ENCODE measurements at regions not wholly inside any gene's neighbourhood (a gene's known extent, or its start where the extent isn't known, plus 50 kb on each side); places are given as distances from the start of the nearest gene placed in this dataset.

DNA sequence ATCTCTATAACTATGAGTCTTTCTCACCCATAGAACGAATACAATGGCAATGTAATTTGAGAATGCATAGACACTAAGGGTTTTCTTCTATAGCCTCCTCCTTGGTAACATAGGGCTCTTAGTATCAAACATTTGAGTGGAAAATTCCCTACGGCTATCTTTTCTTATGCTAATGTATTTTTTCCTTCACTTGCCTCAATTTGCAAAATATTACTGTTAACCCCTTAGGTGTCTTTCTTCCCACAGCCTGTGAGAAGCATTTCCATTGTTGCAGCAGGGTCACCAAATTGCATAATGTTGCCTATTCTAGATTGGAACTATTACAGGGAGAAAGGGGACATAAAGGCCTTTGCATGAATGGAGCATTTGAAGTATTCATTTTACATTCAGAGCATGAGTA, 140.5 kb upstream of the RAPGEF2 start:
- TF ChIP-seq, protein P1, sequence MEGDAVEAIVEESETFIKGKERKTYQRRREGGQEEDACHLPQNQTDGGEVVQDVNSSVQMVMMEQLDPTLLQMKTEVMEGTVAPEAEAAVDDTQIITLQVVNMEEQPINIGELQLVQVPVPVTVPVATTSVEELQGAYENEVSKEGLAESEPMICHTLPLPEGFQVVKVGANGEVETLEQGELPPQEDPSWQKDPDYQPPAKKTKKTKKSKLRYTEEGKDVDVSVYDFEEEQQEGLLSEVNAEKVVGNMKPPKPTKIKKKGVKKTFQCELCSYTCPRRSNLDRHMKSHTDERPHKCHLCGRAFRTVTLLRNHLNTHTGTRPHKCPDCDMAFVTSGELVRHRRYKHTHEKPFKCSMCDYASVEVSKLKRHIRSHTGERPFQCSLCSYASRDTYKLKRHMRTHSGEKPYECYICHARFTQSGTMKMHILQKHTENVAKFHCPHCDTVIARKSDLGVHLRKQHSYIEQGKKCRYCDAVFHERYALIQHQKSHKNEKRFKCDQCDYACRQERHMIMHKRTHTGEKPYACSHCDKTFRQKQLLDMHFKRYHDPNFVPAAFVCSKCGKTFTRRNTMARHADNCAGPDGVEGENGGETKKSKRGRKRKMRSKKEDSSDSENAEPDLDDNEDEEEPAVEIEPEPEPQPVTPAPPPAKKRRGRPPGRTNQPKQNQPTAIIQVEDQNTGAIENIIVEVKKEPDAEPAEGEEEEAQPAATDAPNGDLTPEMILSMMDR (conservative IDR thresholded peaks at IDR 0.05 in 1 of 2, IDR thresholded peaks at IDR 0.05 in 1 of 2; ENCODE audit: low read depth in 1 of 2, low read length in 2 of 2) = no peak
- no peak for TF ChIP-seq EZH2 (IDR thresholded peaks at IDR 0.05; ENCODE audit: low read length, missing control alignments)
